Panc1 (cell line): ENCODE measurements at regions not wholly inside any gene's neighbourhood (a gene's known extent, or its start where the extent isn't known, plus 50 kb on each side); places are given as distances from the start of the nearest gene placed in this dataset.

Experiments used
- TF ChIP-seq, protein P1 (sequence below): fragments of 450-650 bp; IDR thresholded peaks from 2 replicates; pipeline ENCODE4 v1.5.1; 2017; ENCODE audit warnings: mild to moderate bottlenecking
- TF ChIP-seq, protein P2 (sequence below), 2 experiments: IDR thresholded peaks; 2 replicates each; pipeline ENCODE4 v1.6.1; 2011 to 2012; ENCODE audit warnings: low read depth in 2 of 2, control low read depth in 1 of 2, low read length in 1 of 2, mild to moderate bottlenecking in 1 of 2, moderate library complexity in 1 of 2; ENCODE audit not compliant: insufficient read depth in 1 of 2

DNA sequence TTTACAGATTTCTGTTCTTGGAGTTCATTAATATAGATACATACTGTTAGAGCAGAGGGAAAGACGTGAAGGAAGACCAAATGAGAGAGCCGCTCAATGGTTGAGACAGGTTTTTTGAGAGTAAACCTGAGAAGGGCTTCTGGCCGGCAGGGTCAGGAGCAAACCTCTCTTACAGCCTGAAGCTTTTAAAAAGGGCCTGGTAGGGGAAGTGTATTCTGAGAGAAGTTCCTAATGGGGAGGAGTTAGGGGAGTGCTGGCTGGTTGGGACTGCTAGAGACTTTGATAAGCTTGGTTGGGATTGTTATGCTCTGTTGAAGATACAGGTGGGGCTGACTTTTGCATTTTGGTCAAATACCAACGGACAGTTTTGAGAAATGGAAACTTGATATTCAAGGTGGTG, 186.8 kb upstream of the PABPC4L start:
- TF ChIP-seq, protein P1, sequence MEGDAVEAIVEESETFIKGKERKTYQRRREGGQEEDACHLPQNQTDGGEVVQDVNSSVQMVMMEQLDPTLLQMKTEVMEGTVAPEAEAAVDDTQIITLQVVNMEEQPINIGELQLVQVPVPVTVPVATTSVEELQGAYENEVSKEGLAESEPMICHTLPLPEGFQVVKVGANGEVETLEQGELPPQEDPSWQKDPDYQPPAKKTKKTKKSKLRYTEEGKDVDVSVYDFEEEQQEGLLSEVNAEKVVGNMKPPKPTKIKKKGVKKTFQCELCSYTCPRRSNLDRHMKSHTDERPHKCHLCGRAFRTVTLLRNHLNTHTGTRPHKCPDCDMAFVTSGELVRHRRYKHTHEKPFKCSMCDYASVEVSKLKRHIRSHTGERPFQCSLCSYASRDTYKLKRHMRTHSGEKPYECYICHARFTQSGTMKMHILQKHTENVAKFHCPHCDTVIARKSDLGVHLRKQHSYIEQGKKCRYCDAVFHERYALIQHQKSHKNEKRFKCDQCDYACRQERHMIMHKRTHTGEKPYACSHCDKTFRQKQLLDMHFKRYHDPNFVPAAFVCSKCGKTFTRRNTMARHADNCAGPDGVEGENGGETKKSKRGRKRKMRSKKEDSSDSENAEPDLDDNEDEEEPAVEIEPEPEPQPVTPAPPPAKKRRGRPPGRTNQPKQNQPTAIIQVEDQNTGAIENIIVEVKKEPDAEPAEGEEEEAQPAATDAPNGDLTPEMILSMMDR: no peak
- TF ChIP-seq, protein P2, sequence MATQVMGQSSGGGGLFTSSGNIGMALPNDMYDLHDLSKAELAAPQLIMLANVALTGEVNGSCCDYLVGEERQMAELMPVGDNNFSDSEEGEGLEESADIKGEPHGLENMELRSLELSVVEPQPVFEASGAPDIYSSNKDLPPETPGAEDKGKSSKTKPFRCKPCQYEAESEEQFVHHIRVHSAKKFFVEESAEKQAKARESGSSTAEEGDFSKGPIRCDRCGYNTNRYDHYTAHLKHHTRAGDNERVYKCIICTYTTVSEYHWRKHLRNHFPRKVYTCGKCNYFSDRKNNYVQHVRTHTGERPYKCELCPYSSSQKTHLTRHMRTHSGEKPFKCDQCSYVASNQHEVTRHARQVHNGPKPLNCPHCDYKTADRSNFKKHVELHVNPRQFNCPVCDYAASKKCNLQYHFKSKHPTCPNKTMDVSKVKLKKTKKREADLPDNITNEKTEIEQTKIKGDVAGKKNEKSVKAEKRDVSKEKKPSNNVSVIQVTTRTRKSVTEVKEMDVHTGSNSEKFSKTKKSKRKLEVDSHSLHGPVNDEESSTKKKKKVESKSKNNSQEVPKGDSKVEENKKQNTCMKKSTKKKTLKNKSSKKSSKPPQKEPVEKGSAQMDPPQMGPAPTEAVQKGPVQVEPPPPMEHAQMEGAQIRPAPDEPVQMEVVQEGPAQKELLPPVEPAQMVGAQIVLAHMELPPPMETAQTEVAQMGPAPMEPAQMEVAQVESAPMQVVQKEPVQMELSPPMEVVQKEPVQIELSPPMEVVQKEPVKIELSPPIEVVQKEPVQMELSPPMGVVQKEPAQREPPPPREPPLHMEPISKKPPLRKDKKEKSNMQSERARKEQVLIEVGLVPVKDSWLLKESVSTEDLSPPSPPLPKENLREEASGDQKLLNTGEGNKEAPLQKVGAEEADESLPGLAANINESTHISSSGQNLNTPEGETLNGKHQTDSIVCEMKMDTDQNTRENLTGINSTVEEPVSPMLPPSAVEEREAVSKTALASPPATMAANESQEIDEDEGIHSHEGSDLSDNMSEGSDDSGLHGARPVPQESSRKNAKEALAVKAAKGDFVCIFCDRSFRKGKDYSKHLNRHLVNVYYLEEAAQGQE (IDR thresholded peaks at IDR 0.05; ENCODE audit: insufficient read depth in 1 of 2, low read depth in 2 of 2, low read length in 1 of 2): no peak
